Uterus (tissue), 2 donors: ENCODE measurements at regions not wholly inside any gene's neighbourhood (a gene's known extent, or its start where the extent isn't known, plus 50 kb on each side); places are given as distances from the start of the nearest gene placed in this dataset.

ENCODE experiments used
- POLR2A ChIP-seq, 2 donors: fragments of 450-650 bp; IDR thresholded peaks; one replicate each; pipeline ENCODE4 v1.6.1; 2016; ENCODE audit warnings: antibody characterized with exemption in 2 of 2, mild to moderate bottlenecking in 1 of 2, moderate library complexity in 1 of 2
- TF ChIP-seq, protein P1 (sequence below), 4 experiments: fragments of 200-600 bp in 2 of 4; fragments of 450-650 bp in 2 of 4; sonication (generic) in 2 of 4; IDR thresholded peaks; one replicate each; pipeline ENCODE4 v1.5.1; 2016 to 2019; ENCODE audit warnings: antibody characterized with exemption in 4 of 4, mild to moderate bottlenecking in 2 of 4, moderate library complexity in 1 of 4

GRCh38 chr6:90849686-90850085 is 262.8 kb upstream of the MAP3K7 start:
- TF ChIP-seq POLR2A (IDR thresholded peaks at IDR 0.05) = no peak
- TF ChIP-seq, protein P1, sequence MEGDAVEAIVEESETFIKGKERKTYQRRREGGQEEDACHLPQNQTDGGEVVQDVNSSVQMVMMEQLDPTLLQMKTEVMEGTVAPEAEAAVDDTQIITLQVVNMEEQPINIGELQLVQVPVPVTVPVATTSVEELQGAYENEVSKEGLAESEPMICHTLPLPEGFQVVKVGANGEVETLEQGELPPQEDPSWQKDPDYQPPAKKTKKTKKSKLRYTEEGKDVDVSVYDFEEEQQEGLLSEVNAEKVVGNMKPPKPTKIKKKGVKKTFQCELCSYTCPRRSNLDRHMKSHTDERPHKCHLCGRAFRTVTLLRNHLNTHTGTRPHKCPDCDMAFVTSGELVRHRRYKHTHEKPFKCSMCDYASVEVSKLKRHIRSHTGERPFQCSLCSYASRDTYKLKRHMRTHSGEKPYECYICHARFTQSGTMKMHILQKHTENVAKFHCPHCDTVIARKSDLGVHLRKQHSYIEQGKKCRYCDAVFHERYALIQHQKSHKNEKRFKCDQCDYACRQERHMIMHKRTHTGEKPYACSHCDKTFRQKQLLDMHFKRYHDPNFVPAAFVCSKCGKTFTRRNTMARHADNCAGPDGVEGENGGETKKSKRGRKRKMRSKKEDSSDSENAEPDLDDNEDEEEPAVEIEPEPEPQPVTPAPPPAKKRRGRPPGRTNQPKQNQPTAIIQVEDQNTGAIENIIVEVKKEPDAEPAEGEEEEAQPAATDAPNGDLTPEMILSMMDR (IDR thresholded peaks at IDR 0.05) = no peak
